ENCODE measurements at regions not wholly inside any gene's neighbourhood (a gene's known extent, or its start where the extent isn't known, plus 50 kb on each side); places are given as distances from the start of the nearest gene placed in this dataset.

- no peak for TF ChIP-seq CTCF (IDR thresholded peaks at IDR 0.05)
- TF ChIP-seq POLR2A (IDR thresholded peaks at IDR 0.05), result no peak
Observed at GRCh38 chr18:22538426-22538825, 120.7 kb upstream of the CTAGE1 start.

Data from Peyer's patch (tissue), 4 donors.